H9 (cell line): ENCODE measurements at regions not wholly inside any gene's neighbourhood (a gene's known extent, or its start where the extent isn't known, plus 50 kb on each side); places are given as distances from the start of the nearest gene placed in this dataset.

Source experiments
- DNase-seq: peaks from one replicate; pipeline ENCODE4 v3.0.0-alpha.2; 2017
- H2AFZ ChIP-seq: one replicate; pipeline ENCODE4 v1.6.1; 2013; ENCODE audit warnings: mild to moderate bottlenecking, low read length, control low read depth, moderate library complexity
- H2AK5ac ChIP-seq: 2 replicates; pipeline ENCODE4 v1.6.1; 2013; ENCODE audit warnings: low read length, control low read depth, mixed read lengths; ENCODE audit not compliant: insufficient read length
- H2BK120ac ChIP-seq: one replicate; pipeline ENCODE4 v1.6.1; 2013; ENCODE audit warnings: low read depth, mild to moderate bottlenecking, low read length, control low read depth, inconsistent platforms; ENCODE audit not compliant: poor library complexity, severe bottlenecking
- H2BK12ac ChIP-seq: 2 replicates; pipeline ENCODE4 v1.6.1; 2013; ENCODE audit warnings: low read length, control low read depth, mixed read lengths, low read depth; ENCODE audit not compliant: insufficient read length
- H2BK15ac ChIP-seq: 2 replicates; pipeline ENCODE4 v1.6.1; 2013; ENCODE audit warnings: low read depth, low read length, control low read depth
- H2BK20ac ChIP-seq: one replicate; pipeline ENCODE4 v1.6.1; 2013; ENCODE audit warnings: low read depth, mild to moderate bottlenecking, low read length, control low read depth, inconsistent platforms; ENCODE audit not compliant: poor library complexity, severe bottlenecking
- H2BK5ac ChIP-seq: 2 replicates; pipeline ENCODE4 v1.6.1; 2013; ENCODE audit warnings: low read length, control low read depth, mixed read lengths; ENCODE audit not compliant: insufficient read length
- H3K14ac ChIP-seq: 2 replicates; pipeline ENCODE4 v1.6.1; 2013; ENCODE audit warnings: low read length, control low read depth; ENCODE audit not compliant: insufficient read depth
- H3K18ac ChIP-seq: 2 replicates; pipeline ENCODE4 v1.6.1; 2013; ENCODE audit warnings: low read depth, mild to moderate bottlenecking, mixed read lengths, low read length, control low read depth; ENCODE audit not compliant: insufficient read length
- H3K23ac ChIP-seq: 2 replicates; pipeline ENCODE4 v1.6.1; 2013; ENCODE audit warnings: low read length, control low read depth, mixed read lengths, low read depth; ENCODE audit not compliant: insufficient read length
- H3K23me2 ChIP-seq: 2 replicates; pipeline ENCODE4 v1.6.1; 2013; ENCODE audit warnings: low read depth, mild to moderate bottlenecking, mixed read lengths, low read length, control low read depth; ENCODE audit not compliant: insufficient read length, poor library complexity, severe bottlenecking
- H3K27ac ChIP-seq: 2 replicates; pipeline ENCODE4 v1.5.1; 2013; ENCODE audit warnings: low read length, control low read depth, mixed read lengths, low read depth; ENCODE audit not compliant: insufficient read length
- H3K27me3 ChIP-seq: 2 replicates; pipeline ENCODE4 v1.6.1; 2013; ENCODE audit warnings: low read length, control low read depth, inconsistent platforms; ENCODE audit not compliant: insufficient read depth
- H3K4ac ChIP-seq: 2 replicates; pipeline ENCODE4 v1.6.1; 2013; ENCODE audit warnings: low read depth, mild to moderate bottlenecking, control low read depth, inconsistent platforms, low read length, moderate library complexity
- H3K4me1 ChIP-seq: 2 replicates; pipeline ENCODE4 v1.6.1; 2013; ENCODE audit warnings: low read length, control low read depth, inconsistent platforms; ENCODE audit not compliant: insufficient read depth
- H3K4me2 ChIP-seq: 2 replicates; pipeline ENCODE4 v1.6.1; 2013; ENCODE audit warnings: low read length, control low read depth, mixed read lengths; ENCODE audit not compliant: insufficient read length, insufficient read depth
- H3K56ac ChIP-seq: 2 replicates; pipeline ENCODE4 v1.6.1; 2013; ENCODE audit warnings: low read depth, mild to moderate bottlenecking, mixed read lengths, low read length, control low read depth; ENCODE audit not compliant: insufficient read length
- H3K79me1 ChIP-seq: 2 replicates; pipeline ENCODE4 v1.6.1; 2013; ENCODE audit warnings: low read depth, mild to moderate bottlenecking, moderate library complexity, low read length, control low read depth, inconsistent platforms; ENCODE audit not compliant: insufficient read depth, poor library complexity, severe bottlenecking
- H3K79me2 ChIP-seq: 2 replicates; pipeline ENCODE4 v1.6.1; 2013; ENCODE audit warnings: low read length, control low read depth, inconsistent platforms; ENCODE audit not compliant: insufficient read depth
- H3K9ac ChIP-seq: 2 replicates; pipeline ENCODE4 v1.6.1; 2013; ENCODE audit warnings: low read length, control low read depth, mixed read lengths; ENCODE audit not compliant: insufficient read length; ENCODE audit errors: extremely low read depth
- H3K9me3 ChIP-seq: one replicate; pipeline ENCODE4 v1.6.1; 2013; ENCODE audit warnings: low read depth, low read length, inconsistent platforms; ENCODE audit not compliant: control insufficient read depth
- H3T11ph ChIP-seq: one replicate; pipeline ENCODE4 v1.6.1; 2013; ENCODE audit warnings: mild to moderate bottlenecking, low read length, control low read depth, inconsistent platforms
- H4K20me1 ChIP-seq: one replicate; pipeline ENCODE4 v1.6.1; 2013; ENCODE audit not compliant: control insufficient read depth, insufficient read length, insufficient read depth
- H4K5ac ChIP-seq: 2 replicates; pipeline ENCODE4 v1.6.1; 2013; ENCODE audit warnings: low read depth, mild to moderate bottlenecking, mixed read lengths, low read length, control low read depth; ENCODE audit not compliant: insufficient read length
- H4K8ac ChIP-seq: replicated peaks from 2 replicates; pipeline ENCODE4 v1.6.1; 2013; ENCODE audit warnings: low read length, control low read depth, mixed read lengths, low read depth; ENCODE audit not compliant: insufficient read length
- H4K91ac ChIP-seq: 2 replicates; pipeline ENCODE4 v1.6.1; 2013; ENCODE audit warnings: low read depth, mild to moderate bottlenecking, moderate library complexity, mixed read lengths, low read length, control low read depth; ENCODE audit not compliant: insufficient read length
- H3K27ac Mint-ChIP-seq, 3 experiments: 2 replicates in 2 of 3; 3 replicates in 1 of 3; pipeline ENCODE4 v1.8.0; 2020 to 2021; ENCODE audit warnings: mixed read lengths in 3 of 3, mild to moderate bottlenecking in 1 of 3, moderate library complexity in 1 of 3
- H3K27me3 Mint-ChIP-seq: 2 replicates; pipeline ENCODE4 v1.8.0; 2021; ENCODE audit warnings: low read depth, mild to moderate bottlenecking, moderate library complexity, mixed read lengths
- H3K36me3 Mint-ChIP-seq, 3 experiments: 2 replicates in 2 of 3; 3 replicates in 1 of 3; pipeline ENCODE4 v1.8.0; 2020 to 2021; ENCODE audit warnings: low read depth in 3 of 3, mixed read lengths in 3 of 3; ENCODE audit not compliant: insufficient read depth in 1 of 3
- H3K4me1 Mint-ChIP-seq, 2 experiments: 2 replicates each; pipeline ENCODE4 v1.8.0; 2020; ENCODE audit warnings: mixed read lengths in 2 of 2
- H3K4me3 Mint-ChIP-seq, 2 experiments: 2 replicates in 1 of 2; 3 replicates in 1 of 2; pipeline ENCODE4 v1.8.0; 2020 to 2021; ENCODE audit warnings: mild to moderate bottlenecking in 2 of 2, mixed read lengths in 2 of 2, moderate library complexity in 1 of 2
- H3K9me3 Mint-ChIP-seq, 2 experiments: 2 replicates in 1 of 2; 3 replicates in 1 of 2; pipeline ENCODE4 v1.8.0; 2020; ENCODE audit warnings: mild to moderate bottlenecking in 2 of 2, mixed read lengths in 2 of 2, moderate library complexity in 1 of 2
- WGBS: extraction: QIAGEN DNeasy Blood & Tissue Kit; methylation state at CpG from one replicate; pipeline ENCODE4 v1.1.7; 2013; ENCODE audit warnings: missing lambda C conversion rate, low lambda C conversion rate, mixed read lengths; ENCODE audit not compliant: insufficient read length; ENCODE audit errors: extremely low coverage; 5-methylcytosine and 5-hydroxymethylcytosine counted together
- TF ChIP-seq, protein P1 (sequence below): fragments of 200-600 bp; sonication (generic); conservative IDR thresholded peaks from 3 replicates; pipeline ENCODE4 v1.8.0; 2021; ENCODE audit warnings: antibody characterized with exemption, mild to moderate bottlenecking

DNA sequence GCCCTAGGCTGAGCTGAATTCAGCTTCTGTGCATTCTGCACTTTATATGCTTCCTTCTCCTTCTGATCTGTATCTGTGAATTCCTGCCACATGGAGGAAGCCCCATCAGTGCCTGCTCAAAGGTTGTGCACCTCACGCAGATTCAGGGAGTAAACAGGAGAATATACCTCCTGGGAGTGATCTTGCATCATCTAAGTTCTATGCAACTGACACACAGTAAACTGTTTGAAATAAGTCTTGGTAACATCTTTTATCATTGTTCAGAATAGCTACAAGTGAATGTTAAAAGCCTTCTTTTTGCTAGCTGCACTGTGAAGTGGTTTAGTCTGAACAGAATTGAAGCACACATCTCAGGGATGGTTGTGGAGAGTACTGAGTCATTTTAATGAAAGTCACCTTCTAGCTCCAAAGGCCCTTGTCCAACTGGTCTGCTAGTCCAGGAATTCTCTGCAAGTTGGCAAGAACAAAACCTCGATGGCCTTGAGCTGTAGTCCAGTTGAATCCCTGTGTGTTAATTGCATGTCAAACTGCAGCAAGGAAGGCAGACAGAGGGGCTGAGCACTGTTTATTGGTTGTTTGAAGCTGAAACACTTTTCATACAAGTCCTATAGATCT, 215.0 kb downstream of the WNT5A start:
- no peak overlapping the region; a peak in 1 of 5 replicates for H3K4me3 Mint-ChIP-seq
- H4K8ac ChIP-seq = no peak overlapping the region
- no peaks in the 10 kb centered on the region for H3K27me3 ChIP-seq
- no peak overlapping the region for H3K9ac ChIP-seq
- no peaks in the 10 kb centered on the region for H3K79me1 ChIP-seq
- peaks cover 16 to 19% of the 10 kb centered on the region in 2 experiments for H3K4me1 Mint-ChIP-seq
- no peak for DNase-seq
- no peak overlapping the region for H2BK12ac ChIP-seq
- H2BK20ac ChIP-seq = no peak overlapping the region
- no peaks in the 10 kb centered on the region for H3K9me3 ChIP-seq
- WGBS = no CpG with 5 or more reads among the region's 2 CpGs
- H3K9me3 Mint-ChIP-seq = no peaks in the 10 kb centered on the region
- no peak overlapping the region for H2BK5ac ChIP-seq
- no peak overlapping the region for H3K4me2 ChIP-seq
- H2AFZ ChIP-seq = no peak overlapping the region
- no peaks in the 10 kb centered on the region for H4K20me1 ChIP-seq
- no peak overlapping the region for H2BK15ac ChIP-seq
- peaks cover 2% of the 10 kb centered on the region for H3K27me3 Mint-ChIP-seq
- no peaks in the 10 kb centered on the region for H3K23me2 ChIP-seq
- H3T11ph ChIP-seq = no peak overlapping the region
- no peak overlapping the region for H2BK120ac ChIP-seq
- no peak overlapping the region for H3K18ac ChIP-seq
- H3K23ac ChIP-seq = no peak overlapping the region
- no peak overlapping the region for H2AK5ac ChIP-seq
- H4K91ac ChIP-seq = no peak overlapping the region
- H3K14ac ChIP-seq = no peak overlapping the region
- H4K5ac ChIP-seq = no peak overlapping the region
- H3K36me3 Mint-ChIP-seq = no peaks in the 10 kb centered on the region
- H3K79me2 ChIP-seq = no peaks in the 10 kb centered on the region
- H3K56ac ChIP-seq = no peak overlapping the region
- no peak overlapping the region for H3K27ac Mint-ChIP-seq
- TF ChIP-seq, protein P1, sequence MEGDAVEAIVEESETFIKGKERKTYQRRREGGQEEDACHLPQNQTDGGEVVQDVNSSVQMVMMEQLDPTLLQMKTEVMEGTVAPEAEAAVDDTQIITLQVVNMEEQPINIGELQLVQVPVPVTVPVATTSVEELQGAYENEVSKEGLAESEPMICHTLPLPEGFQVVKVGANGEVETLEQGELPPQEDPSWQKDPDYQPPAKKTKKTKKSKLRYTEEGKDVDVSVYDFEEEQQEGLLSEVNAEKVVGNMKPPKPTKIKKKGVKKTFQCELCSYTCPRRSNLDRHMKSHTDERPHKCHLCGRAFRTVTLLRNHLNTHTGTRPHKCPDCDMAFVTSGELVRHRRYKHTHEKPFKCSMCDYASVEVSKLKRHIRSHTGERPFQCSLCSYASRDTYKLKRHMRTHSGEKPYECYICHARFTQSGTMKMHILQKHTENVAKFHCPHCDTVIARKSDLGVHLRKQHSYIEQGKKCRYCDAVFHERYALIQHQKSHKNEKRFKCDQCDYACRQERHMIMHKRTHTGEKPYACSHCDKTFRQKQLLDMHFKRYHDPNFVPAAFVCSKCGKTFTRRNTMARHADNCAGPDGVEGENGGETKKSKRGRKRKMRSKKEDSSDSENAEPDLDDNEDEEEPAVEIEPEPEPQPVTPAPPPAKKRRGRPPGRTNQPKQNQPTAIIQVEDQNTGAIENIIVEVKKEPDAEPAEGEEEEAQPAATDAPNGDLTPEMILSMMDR = no peak
- H3K4ac ChIP-seq = no peak overlapping the region
- H3K27ac ChIP-seq = no peak overlapping the region
- H3K4me1 ChIP-seq = peaks cover 6% of the 10 kb centered on the region; the same call in 1 of the 2 replicates
